NCI-H187 treated with DMSO at 0.1 percent for 48 hours (cell line): ENCODE measurements at regions not wholly inside any gene's neighbourhood (a gene's known extent, or its start where the extent isn't known, plus 50 kb on each side); places are given as distances from the start of the nearest gene placed in this dataset.
"Not testable (repeated sequence)": the region's sequence is repeated elsewhere in the genome, so short reads cannot be mapped to it uniquely, and the experiment has no call there.

Experiments used
- DNase-seq: peaks from one replicate; lab custom pipeline; 2025; lab: John Stamatoyannopoulos, UW

GRCh38 chr18:76018210-76018609 is 476.8 kb downstream of the ZNF516 start:
- no peak for DNase-seq

- DNase-seq = no peak
These were observed 482.0 kb downstream of the ZNF516 start for GRCh38 chr18:76013057-76013456.

GRCh38 chr18:76005632-76006208 is 489.3 kb downstream of the ZNF516 start:
- DNase-seq = no peak

GRCh38 chr18:75987913-75988312 is 507.1 kb downstream of the ZNF516 start:
- DNase-seq = not testable (repeated sequence)

- DNase-seq = no peak
These were observed 510.2 kb downstream of the ZNF516 start for GRCh38 chr18:75984853-75985252.

- DNase-seq = no peak
These were observed 513.9 kb downstream of the ZNF516 start for GRCh38 chr18:75981102-75981501.

- DNase-seq = no peak
These were observed 518.0 kb downstream of the ZNF516 start for GRCh38 chr18:75977081-75977480.

GRCh38 chr18:75970212-75970611 is 524.8 kb downstream of the ZNF516 start:
- no peak for DNase-seq

- no peak for DNase-seq
These were observed 528.6 kb downstream of the ZNF516 start for GRCh38 chr18:75966431-75966830.

- no peak for DNase-seq
These were observed 532.9 kb downstream of the ZNF516 start for GRCh38 chr18:75962036-75962572.

- DNase-seq = not testable (repeated sequence)
These were observed 532.9 kb upstream of the SMIM21 start for GRCh38 chr18:75960356-75960755.

GRCh38 chr18:75959150-75959549 is 531.6 kb upstream of the SMIM21 start:
- DNase-seq = no peak

GRCh38 chr18:75958683-75959082 is 531.2 kb upstream of the SMIM21 start:
- DNase-seq = no peak

GRCh38 chr18:75945265-75945933 is 517.9 kb upstream of the SMIM21 start:
- DNase-seq = no peak

- no peak for DNase-seq
These were observed 509.8 kb upstream of the SMIM21 start for GRCh38 chr18:75937306-75937705.

GRCh38 chr18:75936862-75937261 is 509.4 kb upstream of the SMIM21 start:
- no peak for DNase-seq

- no peak for DNase-seq
These were observed 503.6 kb upstream of the SMIM21 start for GRCh38 chr18:75931079-75931478.

GRCh38 chr18:75928706-75929105 is 501.2 kb upstream of the SMIM21 start:
- DNase-seq = no peak

GRCh38 chr18:75927791-75928190 is 500.3 kb upstream of the SMIM21 start:
- DNase-seq = no peak

- DNase-seq = no peak
These were observed 499.3 kb upstream of the SMIM21 start for GRCh38 chr18:75926811-75927210.

GRCh38 chr18:75923169-75923568 is 495.7 kb upstream of the SMIM21 start:
- no peak for DNase-seq

- DNase-seq = no peak
These were observed 489.1 kb upstream of the SMIM21 start for GRCh38 chr18:75916624-75916982.

- DNase-seq = no peak
These were observed 488.6 kb upstream of the SMIM21 start for GRCh38 chr18:75915941-75916623.
